HG03139 (cell line): ENCODE measurements at regions not wholly inside any gene's neighbourhood (a gene's known extent, or its start where the extent isn't known, plus 50 kb on each side); places are given as distances from the start of the nearest gene placed in this dataset.

ENCODE experiments used
- ATAC-seq: cut with Tn5 transposase; IDR thresholded peaks from one replicate; pipeline ENCODE4 v1.9.1; 2021; ENCODE audit not compliant: unreplicated experiment

GRCh38 chrX:116111497-116111896 is 59.0 kb upstream of the AGTR2 start:
- ATAC-seq, result no peak

- peak; percentile 68 for ATAC-seq
These were observed 58.5 kb upstream of the AGTR2 start for GRCh38 chrX:116111934-116112595.

- ATAC-seq, result no peak
These were observed 55.5 kb upstream of the AGTR2 start for GRCh38 chrX:116114999-116115398.
